GM18909 (cell line): ENCODE measurements at regions not wholly inside any gene's neighbourhood (a gene's known extent, or its start where the extent isn't known, plus 50 kb on each side); places are given as distances from the start of the nearest gene placed in this dataset.
"Not testable (repeated sequence)": the region's sequence is repeated elsewhere in the genome, so short reads cannot be mapped to it uniquely, and the experiment has no call there.

Experiments used
- ATAC-seq: cut with Tn5 transposase; IDR thresholded peaks from one replicate; pipeline ENCODE4 v1.9.1; 2021; ENCODE audit warnings: mild to moderate bottlenecking; ENCODE audit not compliant: unreplicated experiment, poor library complexity

GRCh38 chr5:53399926-53400697 lies 80.3 kb upstream of the FST start:
- no peak for ATAC-seq

GRCh38 chr5:53403291-53403690 lies 77.1 kb upstream of the FST start:
- ATAC-seq = no peak

DNA sequence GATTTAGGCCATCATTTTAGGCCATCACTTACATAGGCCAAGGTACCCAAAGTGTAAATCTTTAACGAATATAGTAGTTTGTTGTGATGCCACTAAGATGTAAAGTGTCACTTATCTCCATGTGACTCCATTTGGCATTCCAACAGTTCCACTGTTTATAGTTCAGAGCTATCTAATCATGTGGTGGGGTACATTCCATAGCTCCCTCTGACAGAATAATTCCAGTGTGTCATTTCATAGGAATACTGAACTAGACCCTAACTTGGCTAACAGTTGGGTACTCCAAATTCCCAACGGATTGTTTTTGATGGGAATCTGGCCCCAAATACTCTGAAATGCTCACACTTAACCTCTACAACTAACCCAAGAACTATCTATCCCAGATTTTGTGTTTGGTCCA lies 76.7 kb upstream of the FST start:
- ATAC-seq = no peak

- no peak for ATAC-seq
Measured at GRCh38 chr5:53405396-53405795, 75.0 kb upstream of the FST start.

- no peak for ATAC-seq
Measured at GRCh38 chr5:53406630-53407316, 73.7 kb upstream of the FST start.

- no peak for ATAC-seq
Measured at GRCh38 chr5:53407373-53407772, 73.1 kb upstream of the FST start.

- ATAC-seq = no peak
Measured at GRCh38 chr5:53411388-53411787, 69.0 kb upstream of the FST start.

DNA sequence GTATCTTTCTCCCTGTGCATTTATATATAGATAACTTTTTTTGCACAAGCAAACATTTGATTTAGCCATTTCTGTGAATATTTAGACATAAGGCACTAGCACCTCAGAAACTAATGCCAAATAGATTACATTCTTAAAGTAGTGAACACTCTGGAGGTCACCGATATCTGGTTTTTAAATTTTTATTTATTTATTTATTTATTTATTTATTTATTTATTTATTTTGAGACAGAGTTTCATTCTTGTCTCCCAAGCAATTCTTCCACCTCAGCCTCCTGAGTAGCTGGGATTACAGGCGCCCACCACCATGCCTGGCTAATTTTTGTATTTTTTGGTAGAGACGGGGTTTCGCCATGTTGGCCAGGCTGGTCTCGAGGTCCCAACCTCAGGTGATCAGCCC lies 67.9 kb upstream of the FST start:
- ATAC-seq = not testable (repeated sequence)

- ATAC-seq = no peak
Measured at GRCh38 chr5:53416144-53416738, 64.2 kb upstream of the FST start.

DNA sequence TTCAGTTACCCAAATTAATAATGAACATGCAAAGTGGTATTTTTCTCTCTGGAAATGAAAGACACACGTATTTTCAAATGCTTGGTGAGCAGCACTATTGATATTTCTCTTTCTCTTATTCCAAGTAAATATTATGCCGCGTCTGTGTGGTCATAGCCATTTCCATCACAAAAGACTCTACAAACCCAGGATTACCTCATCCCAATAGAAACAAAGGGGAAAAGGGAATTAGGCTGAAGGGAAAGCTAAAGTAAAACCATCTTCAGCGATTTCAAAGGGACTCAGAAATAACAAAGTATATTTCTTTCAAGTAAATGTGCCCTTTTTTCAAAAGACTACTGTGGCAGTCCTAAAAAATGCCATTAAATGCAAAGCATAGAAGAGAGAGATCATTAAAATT lies 62.0 kb upstream of the FST start:
- no peak for ATAC-seq

DNA sequence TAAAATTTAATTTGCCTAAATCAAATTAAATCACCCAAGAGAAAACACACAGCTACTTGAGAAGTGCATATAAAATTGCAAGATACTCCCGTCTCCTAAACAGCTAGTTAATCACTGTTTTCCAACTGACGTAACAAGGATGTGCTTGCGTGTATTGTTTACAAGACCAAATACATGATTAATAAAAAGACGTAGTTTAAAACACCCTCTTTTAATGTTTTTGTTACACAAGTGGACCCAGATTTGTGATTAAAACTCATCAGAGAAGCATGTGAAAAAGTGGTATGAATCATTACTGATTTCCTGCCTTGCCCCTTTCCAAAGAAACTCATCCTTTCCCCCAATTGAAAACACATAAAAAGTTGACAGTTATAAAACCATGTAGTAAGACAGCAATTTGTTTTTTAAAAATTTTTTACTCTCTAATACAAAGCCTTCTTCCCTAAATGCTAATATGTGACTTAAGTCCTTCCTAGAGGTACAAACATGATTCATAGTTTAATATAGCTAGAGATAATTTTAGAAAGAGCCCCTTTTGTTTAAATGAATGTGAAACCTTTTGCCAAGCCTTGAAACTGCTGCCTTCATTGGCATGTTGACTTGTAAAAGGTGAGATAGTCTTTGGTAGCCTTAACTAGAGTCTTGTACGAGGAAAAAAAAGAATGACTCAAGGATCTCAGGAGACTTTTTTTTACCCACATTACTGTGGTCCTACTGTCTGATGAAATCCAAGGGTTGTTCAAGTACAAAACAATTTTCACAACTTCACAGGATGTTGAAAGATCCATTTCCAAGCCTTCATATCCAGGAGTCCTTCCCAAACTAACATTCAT lies 61.4 kb upstream of the FST start:
- ATAC-seq = no peak

DNA sequence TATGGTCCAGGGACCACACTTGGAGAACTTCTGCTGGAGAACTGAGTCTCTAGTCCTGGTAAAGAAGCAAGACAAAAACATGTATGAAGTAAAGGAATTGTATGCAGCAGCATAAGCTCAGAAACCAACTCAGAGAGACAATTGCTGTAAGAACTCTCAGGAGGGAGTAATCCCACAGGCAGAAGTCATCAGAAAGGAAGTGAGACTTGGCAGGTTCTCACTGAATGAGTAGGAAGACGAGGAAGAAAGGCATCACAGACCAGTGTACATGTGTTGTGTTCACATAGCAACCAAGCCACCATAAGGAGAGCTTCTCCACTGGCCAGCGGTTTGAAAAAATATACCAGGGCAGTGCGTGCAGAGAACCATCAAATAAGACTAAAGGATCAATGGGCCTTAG lies 57.9 kb upstream of the FST start:
- no peak for ATAC-seq

- ATAC-seq = no peak
Measured at GRCh38 chr5:53423724-53424123, 56.7 kb upstream of the FST start.

DNA sequence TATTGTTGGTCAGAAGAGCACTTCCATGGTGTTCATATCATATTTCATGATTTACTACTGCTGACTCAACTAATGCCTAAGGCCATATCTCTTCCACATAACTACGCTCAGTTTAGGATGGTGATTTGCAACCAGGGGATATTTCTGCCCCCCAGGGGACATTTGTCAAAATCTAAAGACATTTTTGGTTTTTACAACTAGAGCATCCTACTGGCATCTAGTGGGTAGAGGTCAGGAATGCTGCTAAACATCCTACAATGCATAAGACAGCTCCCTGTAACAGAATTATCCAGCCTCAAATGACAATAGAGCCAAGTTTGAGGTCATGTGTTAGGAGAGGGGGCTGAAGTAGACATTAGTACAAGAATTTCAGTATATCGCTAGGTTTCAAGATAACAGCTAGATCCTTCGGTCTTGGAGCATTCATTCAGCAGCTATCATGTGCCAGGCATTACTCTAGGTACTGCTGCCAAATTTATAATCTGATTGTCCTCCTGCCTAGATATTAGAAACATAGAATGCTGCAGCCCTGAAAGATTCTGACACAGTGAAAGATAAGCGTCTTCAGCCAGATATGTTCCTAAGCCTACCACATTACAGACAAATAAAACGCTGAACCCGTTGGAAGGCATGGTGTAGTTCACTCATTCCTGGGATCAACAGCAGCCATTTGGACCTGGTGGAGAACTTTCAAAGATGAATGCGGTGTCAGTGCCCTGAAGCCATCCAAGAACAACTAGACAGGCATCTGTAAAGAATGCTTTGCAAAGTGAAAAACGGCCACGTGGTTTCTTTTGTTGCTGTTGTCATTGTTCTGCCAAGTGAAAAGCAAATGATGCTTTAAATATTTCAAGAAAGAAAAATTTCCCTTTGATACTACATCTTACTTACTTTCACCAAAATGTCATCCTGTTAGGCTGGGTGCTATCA lies 55.5 kb upstream of the FST start:
- ATAC-seq = no peak

GRCh38 chr5:53425687-53426511 lies 54.5 kb upstream of the FST start:
- no peak for ATAC-seq

GRCh38 chr5:53426512-53426830 lies 54.0 kb upstream of the FST start:
- no peak for ATAC-seq

GRCh38 chr5:53426878-53427277 lies 53.6 kb upstream of the FST start:
- no peak for ATAC-seq

- no peak for ATAC-seq
Measured at GRCh38 chr5:53427965-53428364, 52.5 kb upstream of the FST start.

GRCh38 chr5:53429706-53430105 lies 50.7 kb upstream of the FST start:
- ATAC-seq = no peak
